CD14-positive monocyte (primary cell): ENCODE measurements at regions not wholly inside any gene's neighbourhood (a gene's known extent, or its start where the extent isn't known, plus 50 kb on each side); places are given as distances from the start of the nearest gene placed in this dataset.

Experiments used
- DNase-seq, 3 donors: peaks; one replicate each; pipeline ENCODE4 v3.0.0-alpha.2; 2011 to 2022
- H2AFZ ChIP-seq: 2 replicates; pipeline ENCODE4 v1.6.0; 2012; ENCODE audit warnings: mild to moderate bottlenecking, low read depth, low read length, inconsistent platforms; ENCODE audit not compliant: insufficient read depth, poor library complexity, severe bottlenecking
- H3K27ac ChIP-seq, 2 donors: 1 replicate in 1 of 2; 2 replicates in 1 of 2; pipeline ENCODE4 v1.5.1; 2012 to 2013; ENCODE audit warnings: low read length in 2 of 2, control low read depth in 1 of 2, inconsistent platforms in 1 of 2, low read depth in 1 of 2, mild to moderate bottlenecking in 1 of 2
- H3K27me3 ChIP-seq, 2 donors: one replicate each; pipeline versions ENCODE4 v1.6.0 to v1.6.1; 2011 to 2013; ENCODE audit warnings: low read length in 2 of 2; ENCODE audit not compliant: control insufficient read depth in 2 of 2, insufficient read depth in 2 of 2
- H3K36me3 ChIP-seq, 2 donors: replicated peaks in 1 of 2; 1 replicate in 1 of 2; 2 replicates in 1 of 2; pipeline versions ENCODE4 v1.5.1 to v1.6.1; 2012 to 2013; ENCODE audit warnings: low read length in 2 of 2, control low read depth in 1 of 2, inconsistent platforms in 1 of 2, mild to moderate bottlenecking in 1 of 2; ENCODE audit not compliant: insufficient read depth in 2 of 2, control insufficient read depth in 1 of 2
- H3K4me1 ChIP-seq, 2 donors: 1 replicate in 1 of 2; 2 replicates in 1 of 2; pipeline versions ENCODE4 v1.5.1 to v1.6.1; 2012 to 2013; ENCODE audit warnings: low read length in 2 of 2, control low read depth in 1 of 2, inconsistent platforms in 1 of 2, mild to moderate bottlenecking in 1 of 2, moderate library complexity in 1 of 2; ENCODE audit not compliant: insufficient read depth in 2 of 2, control insufficient read depth in 1 of 2
- H3K4me2 ChIP-seq: replicated peaks from 2 replicates; pipeline ENCODE3; 2012; ENCODE audit warnings: low read length, moderate library complexity, mild to moderate bottlenecking; ENCODE audit not compliant: poor library complexity, severe bottlenecking; ENCODE audit errors: extremely low read depth
- H3K4me3 ChIP-seq, 3 experiments: fragments of 200-600 bp in 1 of 3; sonication (generic) in 1 of 3; replicated peaks in 1 of 3; 1 replicate in 2 of 3; 2 replicates in 1 of 3; pipeline ENCODE4 v1.5.1; 2011 to 2013; ENCODE audit warnings: low read length in 3 of 3, mild to moderate bottlenecking in 3 of 3, control low read depth in 2 of 3, low read depth in 2 of 3, inconsistent platforms in 1 of 3, moderate library complexity in 1 of 3
- H3K79me2 ChIP-seq: 2 replicates; pipeline ENCODE4 v1.6.0; 2012; ENCODE audit warnings: mild to moderate bottlenecking, control low read depth, inconsistent platforms, low read length, moderate library complexity; ENCODE audit not compliant: insufficient read depth
- H3K9ac ChIP-seq: 2 replicates; pipeline ENCODE4 v1.6.0; 2017; ENCODE audit warnings: low read length, mild to moderate bottlenecking; ENCODE audit not compliant: insufficient read depth, poor library complexity, severe bottlenecking
- H3K9me3 ChIP-seq, 2 donors: replicated peaks in 1 of 2; 1 replicate in 1 of 2; 2 replicates in 1 of 2; pipeline versions ENCODE4 v1.5.1 to v1.6.1; 2012 to 2013; ENCODE audit warnings: low read length in 2 of 2, control low read depth in 1 of 2; ENCODE audit not compliant: control insufficient read depth in 1 of 2, insufficient read depth in 1 of 2
- H4K20me1 ChIP-seq: 2 replicates; pipeline ENCODE4 v1.6.0; 2012; ENCODE audit warnings: mild to moderate bottlenecking, low read length, control low read depth, moderate library complexity; ENCODE audit not compliant: insufficient read depth
- H3K27ac Mint-ChIP-seq, 7 donors: one replicate each; pipeline ENCODE4 v1.8.0; 2020; ENCODE audit warnings: mild to moderate bottlenecking in 7 of 7, mixed read lengths in 7 of 7, moderate library complexity in 6 of 7, inconsistent platforms in 2 of 7
- H3K27me3 Mint-ChIP-seq, 3 donors: one replicate each; pipeline ENCODE4 v1.8.0; 2021 to 2022; ENCODE audit warnings: low read depth in 3 of 3, mild to moderate bottlenecking in 3 of 3, mixed read lengths in 3 of 3, moderate library complexity in 3 of 3, inconsistent platforms in 1 of 3
- H3K36me3 Mint-ChIP-seq, 2 donors: one replicate each; pipeline ENCODE4 v1.8.0; 2020; ENCODE audit warnings: mixed read lengths in 2 of 2, inconsistent platforms in 1 of 2, mild to moderate bottlenecking in 1 of 2
- H3K4me1 Mint-ChIP-seq: one replicate; pipeline ENCODE4 v1.8.0; 2020; ENCODE audit warnings: mild to moderate bottlenecking, mixed read lengths
- H3K4me3 Mint-ChIP-seq, 2 donors: one replicate each; pipeline ENCODE4 v1.8.0; 2020; ENCODE audit warnings: mild to moderate bottlenecking in 2 of 2, mixed read lengths in 2 of 2, moderate library complexity in 1 of 2
- H3K9me3 Mint-ChIP-seq, 7 donors: one replicate each; pipeline ENCODE4 v1.8.0; 2020 to 2022; ENCODE audit warnings: mixed read lengths in 7 of 7, mild to moderate bottlenecking in 6 of 7, moderate library complexity in 6 of 7, inconsistent platforms in 2 of 7
- CTCF ChIP-seq: fragments of 200-600 bp; IDR thresholded peaks from one replicate; pipeline ENCODE4 v1.8.0; 2022; ENCODE audit warnings: antibody characterized with exemption, mild to moderate bottlenecking
- WGBS: methylation state at CpG from one replicate; pipeline ENCODE4 v1.1.5; 2013; ENCODE audit warnings: missing lambda C conversion rate; ENCODE audit not compliant: insufficient coverage; 5-methylcytosine and 5-hydroxymethylcytosine counted together
- intact Hi-C, 2 donors: fragments of 100-400 bp; cut with micrococcal nuclease; formaldehyde crosslinking; loops; one replicate each; pipeline versions ENCODE4 v1.15.0 to v1.15.1; 2023

- intact Hi-C loops, result no loop called here
- peaks cover 0 to 2% (median 0%) of the 10 kb centered on the region in 3 donors for H3K27me3 Mint-ChIP-seq
Measured at GRCh38 chr12:90020014-90020413, 311.4 kb upstream of the ATP2B1 start.

GRCh38 chr12:90017316-90017715 is 308.7 kb upstream of the ATP2B1 start:
- Histone ChIP-seq H3K36me3 (no peaks in the 10 kb centered on the region), H3K79me2 (no peaks in the 10 kb centered on the region), H4K20me1 (no peaks in the 10 kb centered on the region), H3K9ac (no peak overlapping the region), H3K27ac (no peak overlapping the region), H3K27me3 (no peaks in the 10 kb centered on the region), H3K4me2 (no peak overlapping the region), H2AFZ (no peak overlapping the region), H3K9me3 (no peaks in the 10 kb centered on the region), H3K4me1 (no peaks in the 10 kb centered on the region), H3K4me3 (no peak overlapping the region)
- Mint-ChIP-seq H3K27ac (no peak overlapping the region), H3K4me3 (no peak overlapping the region), H3K9me3 (no peaks in the 10 kb centered on the region), H3K36me3 (no peaks in the 10 kb centered on the region), H3K27me3 (peaks cover 0 to 2% (median 0%) of the 10 kb centered on the region in 3 donors), H3K4me1 (no peaks in the 10 kb centered on the region)
- DNase-seq, result no peak
- intact Hi-C loops, result no loop called here
- TF ChIP-seq CTCF, result no peak
- WGBS, result no CpG with 5 or more reads among the region's 2 CpGs

More at GRCh38 chr12:90020014-90020413, 311.4 kb upstream of the ATP2B1 start:
- no peak for DNase-seq
- no peaks in the 10 kb centered on the region for H3K4me1 ChIP-seq
- H3K9ac ChIP-seq, result no peak overlapping the region
- H3K36me3 Mint-ChIP-seq, result no peaks in the 10 kb centered on the region
- H3K9me3 Mint-ChIP-seq, result no peaks in the 10 kb centered on the region
- no peaks in the 10 kb centered on the region for H4K20me1 ChIP-seq
- no peak overlapping the region for H2AFZ ChIP-seq
- H3K79me2 ChIP-seq, result no peaks in the 10 kb centered on the region
- H3K27ac ChIP-seq, result no peak overlapping the region
- H3K36me3 ChIP-seq, result no peaks in the 10 kb centered on the region
- H3K27me3 ChIP-seq, result no peaks in the 10 kb centered on the region
- no CpG with 5 or more reads among the region's 1 CpG for WGBS
- no peaks in the 10 kb centered on the region for H3K9me3 ChIP-seq
- no peak overlapping the region for H3K4me3 Mint-ChIP-seq
- TF ChIP-seq CTCF, result no peak
- no peak overlapping the region for H3K27ac Mint-ChIP-seq
- H3K4me1 Mint-ChIP-seq, result no peaks in the 10 kb centered on the region
- no peak overlapping the region for H3K4me2 ChIP-seq
- H3K4me3 ChIP-seq, result no peak overlapping the region
